ENCODE measurements at regions not wholly inside any gene's neighbourhood (a gene's known extent, or its start where the extent isn't known, plus 50 kb on each side); places are given as distances from the start of the nearest gene placed in this dataset.
"Not testable (repeated sequence)": the region's sequence is repeated elsewhere in the genome, so short reads cannot be mapped to it uniquely, and the experiment has no call there.

DNA sequence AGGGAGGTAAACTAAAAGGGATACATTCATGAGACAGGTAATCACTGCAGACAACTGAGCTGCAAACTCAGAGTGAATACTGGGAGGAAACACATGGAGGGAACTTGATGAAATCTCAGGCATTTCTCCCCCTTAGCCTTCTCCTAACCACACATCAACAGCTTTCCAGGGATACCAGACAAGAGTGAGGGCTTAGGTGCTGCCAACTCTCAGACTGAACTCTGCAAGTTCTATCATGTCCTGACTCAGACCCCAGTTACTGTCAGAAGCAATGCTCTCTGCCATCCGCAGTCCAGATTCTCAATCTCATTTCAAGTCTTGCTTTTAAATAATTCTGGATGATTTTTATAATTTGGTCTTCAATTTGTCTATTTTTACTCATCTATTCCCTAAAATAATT is 267.3 kb downstream of the LTN1 start:
- no peak for DNase-seq (ENCODE audit: extremely low read depth in 1 of 2, low read depth in 1 of 2)

DNA sequence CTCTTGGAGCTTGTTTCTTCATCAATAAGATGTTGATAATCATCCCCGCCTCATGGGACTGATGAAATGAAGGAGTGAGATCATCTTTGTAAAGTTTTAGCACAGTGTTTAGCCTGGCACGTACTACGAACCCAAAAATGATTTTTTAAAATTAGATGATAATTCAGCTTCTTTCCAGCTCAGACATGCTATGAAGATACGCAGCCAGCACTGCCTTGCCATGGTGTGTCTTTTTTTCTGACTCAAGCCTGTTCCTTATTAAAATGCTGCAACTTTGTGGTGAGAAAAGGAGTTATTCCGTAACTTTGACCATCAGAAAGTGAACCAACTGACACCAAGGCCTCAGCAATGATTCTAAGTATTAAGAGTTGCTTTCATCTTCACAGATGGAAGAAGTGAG is 269.0 kb downstream of the LTN1 start:
- DNase-seq (ENCODE audit: extremely low read depth in 1 of 2, low read depth in 1 of 2), result no peak

DNA sequence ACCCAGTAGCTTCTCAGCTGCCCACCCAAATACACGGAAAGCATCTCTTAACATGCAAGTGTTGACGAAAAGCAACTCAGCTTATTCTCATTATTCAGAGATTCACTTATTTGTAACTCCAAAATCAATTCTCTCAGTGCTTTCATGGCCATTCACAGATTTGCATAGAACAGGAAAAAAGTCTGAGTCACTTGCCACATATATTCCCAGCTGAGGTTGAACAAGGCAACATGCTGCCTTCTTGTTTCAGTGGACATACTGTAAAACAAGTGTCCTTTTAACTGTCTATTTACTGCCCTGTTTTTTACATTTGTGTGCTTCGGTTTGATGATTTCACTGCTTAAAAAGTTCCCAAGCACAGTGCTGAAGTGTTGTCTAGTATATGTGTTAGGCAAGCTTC is 273.0 kb downstream of the LTN1 start:
- DNase-seq (ENCODE audit: extremely low read depth in 1 of 2, low read depth in 1 of 2), result no peak

DNA sequence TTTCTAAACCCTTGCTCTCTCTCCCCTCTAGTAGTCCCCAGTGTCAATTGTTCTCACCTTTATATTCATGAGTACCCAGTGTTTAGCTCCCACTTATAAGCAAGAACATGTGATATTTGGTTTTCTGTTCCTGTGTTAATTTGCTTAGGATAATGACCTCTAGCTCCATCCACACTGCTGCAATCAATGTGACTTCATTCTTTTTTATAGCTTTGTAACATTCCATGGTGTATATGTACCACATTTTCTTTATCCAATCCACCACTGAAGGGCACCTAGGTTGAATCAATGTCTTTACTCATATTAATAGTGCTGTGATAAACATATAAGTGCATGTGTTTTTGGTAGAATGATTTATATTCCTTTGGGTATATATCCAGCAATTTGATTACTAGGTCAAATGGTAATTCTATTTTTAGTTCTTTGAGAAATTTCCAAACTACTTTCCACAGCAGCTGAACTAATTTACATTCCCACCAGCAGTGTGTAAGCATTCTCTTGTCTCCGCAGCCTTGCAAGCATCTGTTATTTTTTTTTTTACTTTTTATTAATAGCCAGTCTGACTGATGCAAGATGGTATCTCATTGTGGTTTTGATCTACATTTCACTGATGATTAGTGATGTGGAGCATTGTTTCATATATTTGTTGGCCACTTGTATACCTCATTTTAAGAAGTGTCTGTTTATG is 277.8 kb downstream of the LTN1 start:
- no peak for DNase-seq (ENCODE audit: extremely low read depth in 1 of 2, low read depth in 1 of 2)

DNA sequence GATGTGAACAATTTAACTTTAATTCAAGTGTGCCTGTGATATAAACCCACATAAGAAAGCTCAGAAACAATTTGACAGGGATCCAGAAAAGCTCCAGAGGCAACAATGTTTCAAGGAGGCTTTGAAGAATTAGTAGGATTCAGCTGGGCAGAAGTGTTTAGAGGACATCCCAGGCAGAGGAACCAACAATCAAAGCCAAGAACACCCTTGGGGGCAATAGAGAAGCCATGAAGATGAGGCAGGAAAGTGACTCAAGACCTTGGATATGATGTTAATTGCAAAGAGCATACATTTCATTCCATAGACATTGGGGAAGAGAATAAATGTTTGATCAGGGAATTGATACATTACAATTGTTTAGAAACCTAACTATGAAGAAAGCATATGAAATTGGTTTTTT is 280.3 kb downstream of the LTN1 start:
- DNase-seq (ENCODE audit: extremely low read depth in 1 of 2, low read depth in 1 of 2), result no peak

DNA sequence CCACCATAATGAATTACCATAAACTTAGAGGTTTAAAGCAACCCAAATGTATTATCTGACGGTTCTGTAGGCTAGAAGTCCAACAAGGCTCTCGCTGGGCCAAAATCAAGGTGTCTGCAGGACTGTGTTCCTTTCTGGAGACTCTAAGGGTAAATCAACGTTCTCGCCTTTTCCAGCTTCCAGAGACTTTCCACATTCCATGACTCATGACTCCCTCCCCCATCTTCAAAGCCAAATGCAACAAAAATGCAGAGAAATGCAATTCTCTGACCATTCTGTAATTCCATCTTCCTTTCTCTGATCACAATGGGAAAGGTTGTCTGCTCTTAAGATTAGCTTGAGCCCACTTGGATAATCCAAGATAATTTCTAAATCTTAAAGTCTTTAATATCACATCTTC is 287.1 kb downstream of the LTN1 start:
- DNase-seq (ENCODE audit: extremely low read depth in 1 of 2, low read depth in 1 of 2), result no peak

DNA sequence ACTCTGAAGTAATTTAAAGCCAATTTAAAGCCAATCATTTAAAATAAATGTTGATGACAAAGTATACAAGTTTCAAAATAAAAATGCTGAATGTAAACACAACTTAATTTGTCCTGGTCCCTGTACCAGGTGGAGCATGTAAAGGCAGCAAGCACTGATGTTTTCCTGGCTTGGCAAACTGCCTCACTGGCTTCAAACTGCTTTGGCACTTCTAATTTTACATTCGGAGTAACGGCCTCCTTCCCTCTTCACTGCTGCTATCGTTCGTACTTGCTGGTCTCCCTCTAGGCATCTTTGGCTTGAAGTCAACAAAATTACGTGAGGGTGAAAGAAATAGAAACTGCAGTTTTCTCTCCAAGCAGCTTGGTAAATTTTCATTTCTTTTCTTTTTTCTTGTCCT is 287.9 kb downstream of the LTN1 start:
- no peak for DNase-seq (ENCODE audit: extremely low read depth in 1 of 2, low read depth in 1 of 2)

DNA sequence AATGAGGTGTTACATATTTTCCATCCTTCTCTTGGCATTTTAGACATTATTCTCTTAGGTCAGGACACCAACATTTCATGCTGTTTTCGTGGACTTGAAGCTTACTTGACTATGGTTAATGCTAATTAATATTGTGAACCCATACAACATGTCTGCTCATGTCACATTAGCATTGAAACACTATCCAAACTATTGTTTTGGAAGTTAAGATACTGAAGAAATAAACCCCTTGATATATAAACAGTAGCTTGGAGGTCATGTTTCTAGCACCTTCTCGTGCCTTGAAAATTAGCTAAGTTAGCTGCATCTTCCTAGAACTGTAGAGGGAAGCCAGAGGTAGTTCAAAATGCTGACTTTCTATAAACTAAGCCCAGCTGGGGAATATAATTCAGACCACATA is 288.8 kb downstream of the LTN1 start:
- no peak for DNase-seq (ENCODE audit: extremely low read depth in 1 of 2, low read depth in 1 of 2)

DNA sequence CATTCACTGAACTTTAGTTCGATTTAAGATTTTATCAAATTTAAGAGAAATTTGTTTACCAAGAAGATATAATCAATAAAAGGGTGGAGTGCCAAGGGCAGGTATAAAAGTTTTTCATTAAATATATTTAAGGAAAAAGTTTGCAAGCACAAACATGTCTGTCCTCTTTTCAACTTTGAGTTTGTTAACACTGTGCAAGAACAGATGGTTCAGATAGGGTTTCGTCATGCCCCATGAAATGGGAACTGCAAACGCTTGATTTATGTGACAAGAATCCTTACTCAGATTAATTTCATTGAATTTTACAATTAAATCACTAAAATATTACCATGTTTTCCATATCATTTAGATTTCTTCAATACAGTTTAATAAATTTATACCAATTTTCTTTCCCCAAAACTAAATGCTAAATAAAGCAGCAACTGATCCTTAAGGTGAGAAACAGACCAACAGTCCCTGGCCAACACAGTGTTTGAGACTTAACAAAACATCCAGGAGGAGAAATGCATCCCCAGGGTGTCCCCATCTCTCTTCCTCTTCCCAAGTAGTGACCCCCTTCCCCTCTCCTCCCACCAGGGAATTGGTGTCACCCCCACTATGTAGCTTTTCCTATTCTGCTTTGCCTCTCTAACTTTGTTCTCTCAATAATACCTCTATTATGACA is 292.9 kb downstream of the LTN1 start:
- no peak for DNase-seq (ENCODE audit: extremely low read depth in 1 of 2, low read depth in 1 of 2)

DNA sequence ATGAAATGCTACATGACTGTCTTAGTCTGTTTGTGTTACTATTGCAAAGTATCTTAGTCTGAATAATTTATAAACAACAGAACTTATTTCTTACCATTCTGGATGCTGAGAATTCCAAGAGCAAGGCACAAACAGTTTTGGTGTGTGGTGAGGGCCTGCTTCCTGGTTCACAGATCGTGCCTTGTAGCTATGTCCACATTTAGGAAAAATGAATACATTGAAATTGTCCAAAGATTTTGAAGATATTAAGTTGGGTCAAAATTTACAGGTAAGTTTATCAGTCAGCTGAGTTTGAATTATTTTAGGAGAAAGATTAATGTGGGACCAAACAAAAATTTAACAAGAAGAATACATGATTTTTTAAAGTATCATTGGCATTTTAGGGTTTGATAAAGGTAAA is 293.5 kb downstream of the LTN1 start:
- no peak for DNase-seq (ENCODE audit: extremely low read depth in 1 of 2, low read depth in 1 of 2)

DNA sequence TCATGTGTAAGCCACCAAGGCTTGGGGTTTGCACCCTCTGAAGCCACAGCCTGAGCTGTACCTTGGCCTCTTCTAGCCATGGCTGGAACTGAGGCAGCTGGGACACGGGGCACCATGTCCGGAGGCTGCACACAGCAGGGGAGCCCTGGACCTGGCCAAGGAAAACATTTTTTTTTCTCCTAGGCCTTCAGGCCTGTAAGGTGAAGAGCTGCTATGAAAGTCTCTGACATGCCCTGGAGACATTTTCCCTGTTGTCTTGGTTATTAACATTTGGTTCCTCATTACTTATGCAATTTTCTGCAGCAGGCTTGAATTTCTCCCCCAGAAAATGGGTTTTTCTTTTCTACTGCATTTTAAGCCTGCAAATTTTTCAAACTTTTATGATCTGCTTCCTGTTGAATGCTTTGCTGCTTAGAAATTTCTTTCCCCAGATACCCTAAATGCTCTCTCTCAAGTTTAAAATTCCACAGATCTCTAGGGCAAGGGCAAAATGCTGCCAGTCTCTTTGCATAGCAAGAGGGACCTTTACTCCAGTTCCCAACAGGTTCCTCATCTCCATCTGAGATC is 295.8 kb downstream of the LTN1 start:
- no peak for DNase-seq (ENCODE audit: extremely low read depth in 1 of 2, low read depth in 1 of 2)

DNA sequence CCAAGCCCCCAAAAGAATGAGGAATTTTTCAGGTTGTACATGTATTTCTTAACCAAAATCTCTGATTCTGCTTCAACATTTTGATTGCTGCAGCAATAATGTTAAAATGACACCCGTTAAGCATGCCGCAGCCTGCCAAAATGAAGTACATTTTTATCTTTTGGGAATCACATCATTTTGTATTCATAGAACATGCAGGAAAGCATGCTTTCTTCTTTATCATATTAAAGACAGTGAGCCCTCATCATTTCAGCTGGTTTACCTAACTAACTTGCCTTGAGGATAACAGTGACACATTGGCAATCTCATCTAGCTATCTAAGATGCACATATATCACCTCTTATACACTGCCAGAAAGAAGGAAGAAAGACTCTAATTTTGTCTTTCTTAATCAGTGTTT is 299.2 kb downstream of the LTN1 start:
- no peak for DNase-seq (ENCODE audit: extremely low read depth in 1 of 2, low read depth in 1 of 2)

DNA sequence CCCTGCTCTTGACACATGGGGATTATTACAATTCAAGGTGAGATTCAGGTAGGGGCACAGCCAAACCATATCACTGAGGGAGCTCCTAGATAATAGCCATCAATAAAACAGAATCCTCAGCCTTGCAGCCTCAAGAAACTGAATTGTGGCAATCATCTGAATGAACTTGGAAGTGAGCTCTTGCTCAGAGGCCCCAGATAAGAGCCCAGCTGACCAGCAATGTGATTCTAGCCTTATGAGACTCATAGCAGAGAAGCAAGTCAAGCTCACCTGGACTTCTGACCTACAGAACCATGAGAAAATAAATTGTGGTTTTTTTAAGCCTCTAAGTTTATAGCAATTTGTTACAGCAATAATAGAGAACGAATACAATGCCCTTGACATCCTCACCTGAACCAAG is 302.5 kb downstream of the LTN1 start:
- DNase-seq (ENCODE audit: extremely low read depth in 1 of 2, low read depth in 1 of 2), result no peak

DNA sequence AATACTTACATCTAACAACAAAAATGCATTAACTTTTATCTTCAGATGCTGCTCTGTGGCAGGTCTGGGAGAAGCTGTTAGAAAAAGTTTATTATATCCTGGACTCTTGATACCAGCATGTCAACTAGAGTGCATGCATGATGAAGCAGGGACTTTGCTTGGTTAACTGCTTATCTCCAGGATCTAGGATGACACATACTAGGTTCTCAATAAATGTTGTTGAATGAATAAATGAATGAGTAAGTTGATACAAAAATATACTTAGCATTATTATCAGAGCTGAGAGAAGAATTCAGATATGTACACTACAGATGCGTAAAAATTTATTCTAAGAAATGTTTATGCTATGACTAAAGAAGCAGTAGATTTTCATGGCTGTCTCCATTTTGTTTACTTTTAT is 304.3 kb downstream of the LTN1 start:
- DNase-seq (ENCODE audit: extremely low read depth in 1 of 2, low read depth in 1 of 2), result no peak

DNA sequence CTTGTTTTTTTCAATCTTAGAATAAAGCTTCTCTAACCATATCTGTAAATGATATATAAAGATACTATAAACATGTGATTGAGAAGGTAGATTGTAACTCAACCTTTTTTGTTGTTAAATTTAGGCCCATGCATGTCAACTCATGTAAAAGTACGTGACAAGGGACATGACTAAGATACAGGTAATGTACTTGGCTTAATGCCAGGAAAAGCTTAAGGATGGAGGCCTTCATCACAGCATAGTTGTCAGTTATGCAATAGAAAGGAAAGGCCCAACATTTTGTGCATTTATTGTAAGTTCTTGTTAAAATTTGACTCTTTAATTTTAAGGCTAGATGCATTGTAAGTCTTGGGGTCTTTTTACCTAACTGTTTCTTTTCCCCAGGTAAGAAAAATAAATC is 305.1 kb downstream of the LTN1 start:
- no peak for DNase-seq (ENCODE audit: extremely low read depth in 1 of 2, low read depth in 1 of 2)

DNA sequence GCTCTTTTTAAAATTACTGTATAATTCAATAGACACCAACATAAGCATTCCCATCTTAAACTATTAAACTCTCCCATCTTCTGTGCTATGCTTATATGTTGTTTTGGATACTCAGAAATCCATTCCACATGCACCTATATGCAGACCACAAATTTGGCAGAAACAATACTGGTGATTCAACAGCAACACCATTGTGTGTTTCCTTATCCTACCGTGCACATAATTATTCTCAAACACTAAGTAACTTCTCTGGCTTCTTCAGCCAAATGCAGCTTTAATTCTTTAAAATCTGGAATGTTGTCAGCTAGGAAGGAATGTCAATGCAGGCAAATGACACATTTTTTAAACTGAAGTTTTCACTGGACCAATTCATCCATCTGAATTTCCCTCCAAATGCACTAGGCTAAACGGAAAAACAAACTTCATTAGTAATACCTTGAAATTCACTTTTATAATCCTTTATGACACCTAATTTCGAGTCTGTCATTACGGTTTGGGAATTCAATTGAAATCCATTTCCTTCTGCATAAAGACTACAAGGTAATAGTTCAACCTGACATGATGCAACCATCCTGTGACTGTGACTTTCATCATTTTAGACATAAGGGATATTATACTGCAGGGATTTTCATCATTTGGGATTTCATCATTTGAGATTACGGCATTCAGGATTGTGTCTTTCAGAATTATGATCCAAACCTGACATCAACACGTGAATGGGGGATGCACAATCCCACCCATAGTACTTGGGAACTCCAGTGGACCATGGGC is 308.5 kb downstream of the LTN1 start:
- DNase-seq (ENCODE audit: extremely low read depth in 1 of 2, low read depth in 1 of 2), result no peak

DNA sequence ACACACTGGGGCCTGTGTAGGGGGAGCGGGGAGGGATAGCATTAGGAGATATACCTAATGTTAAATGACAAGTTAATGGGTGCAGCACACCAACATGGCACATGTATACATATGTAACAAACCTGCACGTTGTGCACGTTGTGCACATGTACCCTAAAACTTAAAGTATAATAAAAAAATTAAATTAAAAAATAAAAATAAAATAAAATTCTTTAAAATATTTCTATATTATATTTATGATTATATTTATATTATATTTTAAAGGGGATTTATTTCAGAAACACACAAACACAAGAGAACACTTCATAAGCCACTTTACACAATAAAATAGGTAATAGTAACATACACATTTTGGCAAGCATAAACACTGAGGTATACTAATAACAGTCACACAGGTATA is 309.8 kb downstream of the LTN1 start:
- DNase-seq (ENCODE audit: extremely low read depth in 1 of 2, low read depth in 1 of 2), result not testable (repeated sequence)

DNA sequence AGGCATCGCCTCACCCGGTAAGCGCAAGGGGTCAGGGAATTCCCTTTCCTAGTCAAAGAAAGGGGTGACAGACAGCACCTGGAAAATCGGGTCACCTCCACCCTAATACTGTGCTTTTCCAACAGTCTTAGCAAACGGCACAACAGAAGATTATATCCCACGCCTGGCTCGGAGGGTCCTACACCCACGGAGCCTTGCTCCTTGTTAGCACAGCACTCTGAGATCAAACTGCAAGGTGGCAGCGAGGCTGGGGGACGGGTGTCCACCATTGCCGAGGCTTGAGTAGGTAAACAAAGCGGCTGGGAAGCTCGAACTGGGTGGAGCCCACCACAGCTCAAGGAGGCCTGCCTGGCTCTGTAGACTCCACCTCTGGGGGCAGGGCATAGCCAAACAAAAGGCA is 315.6 kb downstream of the LTN1 start:
- DNase-seq (ENCODE audit: extremely low read depth in 1 of 2, low read depth in 1 of 2), result not testable (repeated sequence)

DNA sequence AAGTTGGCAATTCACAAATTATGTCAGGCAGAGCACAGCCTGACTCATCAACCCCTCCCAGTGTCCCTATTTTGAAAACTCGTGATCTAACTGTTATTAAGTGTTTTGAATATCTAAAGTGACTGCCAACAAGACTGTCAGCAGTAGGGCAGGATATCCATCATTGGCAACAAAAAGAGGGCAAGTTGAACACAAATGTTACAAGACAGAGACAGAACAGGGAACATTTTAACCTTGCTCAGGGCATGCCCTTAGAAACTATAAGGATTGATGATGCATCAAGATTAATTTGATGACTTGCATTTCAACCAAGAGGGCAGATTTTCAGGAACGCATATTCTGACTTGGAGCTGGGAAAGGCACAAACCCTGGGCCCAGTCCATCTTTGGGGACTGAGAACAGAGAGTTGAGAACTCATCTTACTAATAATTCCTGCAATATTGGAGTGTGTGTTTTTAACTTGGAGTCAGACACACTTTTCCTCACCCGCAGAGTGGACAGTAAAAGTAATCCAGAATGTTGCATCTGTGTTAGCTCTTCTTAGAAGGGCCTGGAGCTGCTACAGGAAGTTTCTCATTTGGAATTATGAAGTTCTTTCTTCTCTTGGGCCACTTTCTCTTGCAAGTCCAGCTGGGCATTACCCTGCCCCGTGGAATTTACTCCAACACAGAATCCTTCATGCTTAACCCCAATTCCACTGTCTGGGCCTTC is 317.2 kb downstream of the LTN1 start:
- DNase-seq (ENCODE audit: extremely low read depth in 1 of 2, low read depth in 1 of 2), result no peak

DNA sequence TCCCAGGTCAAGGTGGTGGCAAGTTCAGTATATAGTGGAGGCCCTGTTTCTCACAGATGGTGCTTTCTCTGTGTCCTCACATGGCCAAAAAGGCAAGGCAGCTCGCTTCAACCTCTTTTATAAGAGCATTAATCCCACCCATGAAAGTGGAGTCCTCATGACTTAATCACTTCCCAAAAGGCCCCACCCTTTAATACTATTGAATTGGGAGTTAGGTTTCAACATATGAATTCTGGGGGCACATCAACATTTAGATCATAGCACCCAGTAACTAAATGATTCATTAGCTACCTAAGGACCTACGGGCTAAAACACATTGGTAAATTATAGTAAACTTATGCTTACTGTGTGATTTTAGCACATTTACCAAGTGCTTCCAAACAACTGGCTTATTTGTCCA is 317.9 kb downstream of the LTN1 start:
- no peak for DNase-seq (ENCODE audit: extremely low read depth in 1 of 2, low read depth in 1 of 2)

DNA sequence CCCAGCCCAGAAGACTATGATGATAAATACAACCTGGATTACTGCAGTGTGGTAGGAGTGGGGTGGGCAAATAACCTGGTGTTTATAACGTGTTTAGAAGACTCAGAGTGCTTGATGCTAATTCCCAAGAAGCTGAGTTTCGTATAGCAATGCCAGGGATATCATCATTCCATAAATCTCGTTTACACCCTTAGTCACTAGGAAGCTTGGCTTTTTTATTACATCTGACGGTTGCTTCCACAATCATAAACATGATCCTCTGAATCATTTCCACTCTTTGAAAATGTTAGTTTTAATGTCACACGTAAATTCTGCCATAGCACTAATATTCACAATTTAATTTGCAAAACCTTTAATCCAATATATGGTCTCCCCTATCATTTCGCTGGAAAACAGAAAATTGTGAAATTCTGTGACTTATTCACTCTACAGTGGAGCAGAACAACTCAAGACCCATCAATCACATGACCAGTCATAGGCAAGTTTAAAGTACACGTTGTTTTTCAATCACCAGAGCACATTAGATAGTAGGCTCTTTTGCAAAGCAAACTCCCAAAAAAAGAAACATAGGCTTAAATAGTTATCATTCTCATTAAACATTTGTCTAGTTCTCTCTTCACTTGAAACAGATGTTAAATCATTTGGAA is 321.0 kb downstream of the LTN1 start:
- DNase-seq (ENCODE audit: extremely low read depth in 1 of 2, low read depth in 1 of 2), result no peak

All from activated CD8-positive, alpha-beta memory T cell treated with anti-CD3 and anti-CD28 coated beads for 1 hour (primary cell).